Right kidney (tissue), 1 donor: ENCODE measurements at regions not wholly inside any gene's neighbourhood (a gene's known extent, or its start where the extent isn't known, plus 50 kb on each side); places are given as distances from the start of the nearest gene placed in this dataset.

Experiments used
- DNase-seq: peaks from one replicate; pipeline ENCODE4 v3.0.0-alpha.2; 2016

DNA sequence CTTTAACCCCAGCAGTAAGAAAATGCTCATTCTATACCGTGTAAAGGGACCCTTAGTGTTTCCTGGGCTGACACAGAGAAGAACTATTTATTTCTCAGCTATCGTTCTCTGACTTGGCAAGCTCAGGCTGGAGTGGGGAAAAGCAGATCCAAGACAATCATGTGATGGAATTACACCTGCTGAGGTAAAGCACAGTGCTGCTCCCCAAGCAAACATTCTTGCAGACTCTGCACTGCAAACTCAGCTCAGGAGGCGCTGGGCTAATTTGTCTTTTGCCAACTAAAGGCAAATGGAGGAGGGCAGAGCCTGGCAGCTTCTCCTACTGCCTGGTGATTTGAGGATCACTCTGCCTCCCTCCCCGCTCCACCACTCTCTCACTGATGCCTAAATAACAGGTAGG lies 57.8 kb upstream of the FUT8 start:
- no peak for DNase-seq

DNA sequence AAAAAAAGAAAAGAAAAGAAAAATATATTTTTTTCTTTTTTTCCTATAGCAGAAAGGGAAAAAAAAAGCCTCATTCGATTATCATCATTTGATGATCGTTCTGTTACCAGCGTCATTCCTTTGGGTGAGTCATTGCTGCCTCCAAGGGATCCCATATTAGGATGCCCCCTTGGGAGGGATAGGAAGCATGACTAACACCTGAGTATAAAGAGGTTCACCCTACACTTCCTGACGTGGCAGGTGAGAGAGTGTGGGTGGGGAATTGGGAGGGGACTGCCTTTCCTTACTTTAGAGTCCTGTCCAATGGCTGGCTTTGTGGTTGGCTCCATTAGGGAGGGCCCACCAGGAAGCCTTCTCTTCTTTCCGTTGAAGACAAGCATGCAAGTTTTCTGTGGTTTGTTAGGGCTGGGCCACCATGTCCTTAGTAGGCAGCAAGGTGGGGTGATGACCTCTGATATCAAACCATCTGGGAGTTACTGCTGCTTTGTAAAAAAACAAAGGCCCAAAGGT lies 56.1 kb upstream of the FUT8 start:
- no peak for DNase-seq

GRCh38 chr14:65357113-65357512 lies 55.4 kb upstream of the FUT8 start:
- no peak for DNase-seq

DNA sequence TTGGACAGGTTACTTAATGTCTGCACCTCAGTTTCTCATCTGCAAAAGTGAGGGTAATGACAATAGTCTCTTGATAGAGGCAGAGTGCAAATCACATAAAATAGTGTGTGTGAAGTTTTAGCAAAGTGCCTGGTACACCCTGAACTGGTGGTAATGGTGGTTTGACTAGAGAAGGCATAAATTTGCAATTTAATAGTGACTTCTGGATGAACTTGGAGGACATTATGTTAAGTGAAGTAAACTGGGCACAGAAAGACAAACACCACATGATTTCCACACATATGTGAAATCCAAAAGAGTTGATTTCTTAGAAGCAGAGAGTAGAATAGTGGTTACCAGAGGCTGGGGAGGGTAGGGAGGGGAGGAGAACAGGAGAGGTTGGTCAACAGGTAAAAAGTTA lies 54.8 kb upstream of the FUT8 start:
- DNase-seq = no peak

DNA sequence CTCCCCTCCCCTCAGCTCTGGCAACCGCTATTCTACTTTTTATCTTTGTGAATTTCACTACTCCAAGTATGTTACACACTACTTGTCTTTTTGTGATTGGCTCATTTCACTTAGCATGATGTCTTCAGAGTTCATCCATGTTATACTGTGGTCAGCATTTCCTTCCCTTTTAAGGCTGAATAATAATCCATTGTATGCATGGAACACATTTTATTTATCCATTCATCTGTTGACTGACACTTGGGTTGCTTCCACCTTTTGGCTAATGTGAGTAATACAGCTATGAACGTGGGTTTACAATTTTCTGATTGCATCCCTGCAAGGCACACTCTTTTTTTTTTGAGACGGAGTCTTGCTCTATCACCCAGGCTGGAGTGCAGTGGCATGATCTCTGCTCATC lies 53.0 kb upstream of the FUT8 start:
- no peak for DNase-seq

DNA sequence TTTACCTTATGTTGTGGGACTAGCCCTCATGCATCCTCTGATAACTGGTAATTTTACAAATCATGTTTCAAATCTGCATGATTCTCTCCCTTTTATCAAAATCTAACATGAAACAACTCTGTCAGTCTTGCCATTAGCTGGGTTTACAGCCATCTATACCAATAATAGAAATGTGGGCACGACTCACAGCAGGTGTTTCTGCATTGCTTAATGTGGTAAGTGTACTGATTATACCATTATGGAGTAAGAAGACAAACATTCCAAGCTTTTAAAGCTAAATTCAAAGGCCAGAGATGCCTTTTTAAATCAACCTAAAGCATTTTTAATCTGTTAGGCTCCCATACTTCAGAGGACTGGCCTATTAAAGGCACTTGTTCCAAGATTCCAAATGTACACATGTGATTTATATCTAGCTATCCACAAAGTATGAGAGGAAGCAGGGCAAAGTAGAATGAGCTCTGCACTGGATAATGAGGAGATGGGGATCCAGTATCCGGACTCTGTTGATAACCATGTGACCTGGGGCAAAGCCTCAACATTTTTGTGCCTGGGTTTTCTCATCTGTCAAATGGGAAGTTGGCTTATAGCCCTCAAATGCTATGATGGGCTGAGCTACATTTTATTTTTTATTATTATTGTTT lies 52.3 kb upstream of the FUT8 start:
- DNase-seq = no peak

- no peak for DNase-seq
Observed at GRCh38 chr14:65361920-65362319, 50.6 kb upstream of the FUT8 start.
